K562 (cell line): ENCODE measurements at regions not wholly inside any gene's neighbourhood (a gene's known extent, or its start where the extent isn't known, plus 50 kb on each side); places are given as distances from the start of the nearest gene placed in this dataset.

ENCODE experiments used
- AFF1 ChIP-seq, 2 experiments: fragments of 450-650 bp; IDR thresholded peaks; 2 replicates each; pipeline ENCODE4 v1.6.1; 2018; ENCODE audit warnings: mild to moderate bottlenecking in 2 of 2, low read depth in 1 of 2; ENCODE audit not compliant: partially characterized antibody in 2 of 2
- ATF6 ChIP-seq: sonication (generic); formaldehyde crosslinking; IDR thresholded peaks from 2 replicates; pipeline ENCODE4 v1.4.0; 2020; ENCODE audit warnings: mild to moderate bottlenecking, missing genetic modification reagents
- HOXB6 ChIP-seq: fragments of 250-450 bp; sonication (Bioruptor Pico); IDR thresholded peaks from 2 replicates; pipeline ENCODE4 v1.5.1; 2022; ENCODE audit warnings: mild to moderate bottlenecking, borderline replicate concordance
- KLF13 ChIP-seq: fragments of 450-650 bp; IDR thresholded peaks from 2 replicates; pipeline ENCODE4 v1.6.1; 2016; ENCODE audit warnings: missing genetic modification characterization, low read depth, mild to moderate bottlenecking, missing compliant biosample characterization, moderate library complexity, borderline replicate concordance
- PTRF ChIP-seq: fragments of 450-650 bp; IDR thresholded peaks from 2 replicates; pipeline ENCODE4 v1.6.1; 2016; ENCODE audit warnings: mild to moderate bottlenecking, missing genetic modification characterization, missing compliant biosample characterization
- STAG1 ChIP-seq: sonication (generic); formaldehyde crosslinking; IDR thresholded peaks from 2 replicates; pipeline ENCODE4 v1.5.0; 2020; ENCODE audit warnings: missing genetic modification reagents, borderline replicate concordance
- TFAP4 ChIP-seq: sonication (generic); formaldehyde crosslinking; IDR thresholded peaks from 2 replicates; pipeline ENCODE4 v1.8.0; 2022; ENCODE audit warnings: missing genetic modification reagents, mild to moderate bottlenecking, moderate library complexity, borderline replicate concordance
- ZBTB12 ChIP-seq: fragments of 250-450 bp; sonication (Bioruptor Pico); IDR thresholded peaks from 2 replicates; pipeline ENCODE4 v1.4.0; 2020
- ZFP36 ChIP-seq: fragments of 150-350 bp; IDR thresholded peaks from 2 replicates; pipeline ENCODE4 v1.6.1; 2018; ENCODE audit warnings: low read length, low read depth; ENCODE audit not compliant: partially characterized antibody
- ZNF639 ChIP-seq, 2 experiments: fragments of 200-800 bp in 1 of 2; sonication (Bioruptor generic) in 1 of 2; sonication (generic) in 1 of 2; formaldehyde crosslinking in 1 of 2; IDR thresholded peaks in 1 of 2; conservative IDR thresholded peaks in 1 of 2; 2 replicates each; pipeline versions ENCODE4 v1.5.0 to v1.6.1; 2016 to 2020; ENCODE audit warnings: missing compliant biosample characterization in 1 of 2, missing genetic modification characterization in 1 of 2, missing genetic modification reagents in 1 of 2

GRCh38 chr11:27907530-27907929 lies 200.4 kb downstream of the KIF18A start (continued):
- no peak for TF ChIP-seq STAG1 (CRISPR knock-in tag)
- no peak for TF ChIP-seq KLF13 (tag)
- no peak for TF ChIP-seq TFAP4 (CRISPR knock-in tag)
- no peak for TF ChIP-seq ZBTB12 (CRISPR knock-in tag)
- TF ChIP-seq AFF1 (IDR thresholded peaks at IDR 0.05; ENCODE audit: low read depth in 1 of 2, partially characterized antibody in 2 of 2) = no peak
- TF ChIP-seq PTRF (tag) = no peak
- TF ChIP-seq ATF6 (CRISPR knock-in tag) = no peak
- no peak for TF ChIP-seq ZNF639 (CRISPR knock-in tag; conservative IDR thresholded peaks at IDR 0.05 in 1 of 2, IDR thresholded peaks at IDR 0.05 in 1 of 2)
- no peak for TF ChIP-seq ZFP36
- no peak for TF ChIP-seq HOXB6 (CRISPR knock-in tag)
